LNCAP (cell line): ENCODE measurements at regions not wholly inside any gene's neighbourhood (a gene's known extent, or its start where the extent isn't known, plus 50 kb on each side); places are given as distances from the start of the nearest gene placed in this dataset.

Experiments
- TF ChIP-seq, protein P1 (sequence below): fragments of 450-650 bp; IDR thresholded peaks from 2 replicates; pipeline ENCODE4 v1.5.1; 2017; ENCODE audit warnings: mild to moderate bottlenecking

DNA sequence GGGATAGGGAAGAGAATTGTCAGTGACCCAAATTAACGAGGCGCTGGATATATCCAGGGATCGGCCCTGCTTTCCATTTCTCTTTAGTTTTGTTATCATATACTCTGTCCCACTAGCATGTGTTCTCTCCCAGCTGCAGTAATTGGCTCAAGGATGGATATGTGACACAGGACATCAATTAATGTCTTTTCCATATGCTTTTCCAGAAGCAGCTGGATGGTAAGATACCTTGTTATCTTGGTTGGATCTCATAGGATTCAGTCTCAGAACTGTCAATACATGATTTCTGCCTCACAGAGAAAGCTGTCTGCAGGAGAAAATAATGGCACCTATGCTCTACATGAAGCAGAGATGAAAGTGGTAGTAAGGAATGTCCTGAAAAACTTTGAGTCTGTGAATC, 157.1 kb upstream of the SPRY2 start:
- TF ChIP-seq, protein P1, sequence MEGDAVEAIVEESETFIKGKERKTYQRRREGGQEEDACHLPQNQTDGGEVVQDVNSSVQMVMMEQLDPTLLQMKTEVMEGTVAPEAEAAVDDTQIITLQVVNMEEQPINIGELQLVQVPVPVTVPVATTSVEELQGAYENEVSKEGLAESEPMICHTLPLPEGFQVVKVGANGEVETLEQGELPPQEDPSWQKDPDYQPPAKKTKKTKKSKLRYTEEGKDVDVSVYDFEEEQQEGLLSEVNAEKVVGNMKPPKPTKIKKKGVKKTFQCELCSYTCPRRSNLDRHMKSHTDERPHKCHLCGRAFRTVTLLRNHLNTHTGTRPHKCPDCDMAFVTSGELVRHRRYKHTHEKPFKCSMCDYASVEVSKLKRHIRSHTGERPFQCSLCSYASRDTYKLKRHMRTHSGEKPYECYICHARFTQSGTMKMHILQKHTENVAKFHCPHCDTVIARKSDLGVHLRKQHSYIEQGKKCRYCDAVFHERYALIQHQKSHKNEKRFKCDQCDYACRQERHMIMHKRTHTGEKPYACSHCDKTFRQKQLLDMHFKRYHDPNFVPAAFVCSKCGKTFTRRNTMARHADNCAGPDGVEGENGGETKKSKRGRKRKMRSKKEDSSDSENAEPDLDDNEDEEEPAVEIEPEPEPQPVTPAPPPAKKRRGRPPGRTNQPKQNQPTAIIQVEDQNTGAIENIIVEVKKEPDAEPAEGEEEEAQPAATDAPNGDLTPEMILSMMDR, result no peak

DNA sequence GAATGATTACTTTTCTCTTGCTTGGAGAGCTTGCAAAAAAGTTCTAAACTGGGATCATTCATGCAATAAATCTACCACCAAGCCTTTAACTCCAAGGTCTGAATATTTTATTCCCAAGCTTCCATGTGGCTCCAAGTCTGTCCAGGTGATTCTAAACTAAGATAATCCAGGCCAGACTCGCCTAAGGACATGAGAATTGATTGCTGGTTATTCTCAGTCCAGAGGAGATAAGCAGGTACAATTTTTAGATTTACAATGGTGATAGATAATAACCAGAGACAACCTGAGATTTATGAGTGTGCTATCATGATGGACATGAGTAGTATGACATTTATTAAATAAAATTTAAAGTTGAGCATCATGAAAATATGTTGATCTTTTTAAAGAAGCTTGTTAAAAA, 156.5 kb upstream of the SPRY2 start:
- TF ChIP-seq, protein P1, result no peak

DNA sequence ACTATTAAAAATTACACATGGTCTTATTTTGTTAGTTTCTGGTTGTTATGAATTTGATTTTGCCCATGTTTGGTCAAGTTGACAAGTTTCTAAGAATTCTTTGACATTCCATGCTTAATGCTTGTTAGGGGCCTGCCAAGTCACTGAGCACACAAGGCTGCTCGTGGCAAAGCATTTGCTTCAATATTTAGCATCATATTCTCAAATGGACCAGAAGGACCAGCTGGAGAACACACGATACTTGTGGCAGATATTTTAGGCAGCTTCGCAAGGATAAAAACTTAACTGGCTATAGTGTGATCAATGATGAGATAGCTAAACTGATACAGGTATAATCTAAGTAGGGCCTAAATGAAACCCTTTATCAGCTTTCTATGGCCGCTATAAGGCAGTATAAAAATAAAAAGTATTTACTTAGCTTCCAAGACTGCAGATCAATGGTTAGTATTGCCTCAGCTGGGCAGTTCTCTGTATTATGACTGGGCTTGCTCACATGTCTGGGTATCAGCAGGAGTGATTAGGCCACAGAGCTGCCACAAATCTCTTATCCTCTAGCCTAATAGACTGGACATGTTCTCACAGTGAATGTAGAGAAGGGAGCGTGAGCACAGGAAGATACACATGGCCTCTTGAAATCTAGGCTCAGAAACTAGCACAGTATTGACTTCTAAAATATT, 155.9 kb upstream of the SPRY2 start:
- TF ChIP-seq, protein P1, result no peak

DNA sequence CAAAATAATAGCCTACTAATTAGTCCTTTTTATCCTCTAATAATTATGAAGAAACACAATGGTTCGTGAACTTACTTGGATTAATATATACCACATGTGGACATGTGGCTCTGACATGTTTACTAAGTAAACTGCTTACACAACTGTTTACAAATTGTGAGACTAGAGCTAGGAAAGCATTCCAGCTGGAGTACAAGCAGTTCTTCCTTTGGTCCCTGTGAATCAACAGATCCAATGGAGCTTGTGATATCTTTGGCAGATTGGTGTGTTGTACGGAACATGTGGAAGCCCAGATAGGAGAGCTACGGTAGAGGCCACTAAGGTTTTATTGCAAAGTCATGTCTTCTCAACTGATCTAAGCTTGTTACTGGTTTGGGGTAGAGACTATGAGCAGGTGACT, 145.5 kb upstream of the SPRY2 start:
- TF ChIP-seq, protein P1, result no peak

DNA sequence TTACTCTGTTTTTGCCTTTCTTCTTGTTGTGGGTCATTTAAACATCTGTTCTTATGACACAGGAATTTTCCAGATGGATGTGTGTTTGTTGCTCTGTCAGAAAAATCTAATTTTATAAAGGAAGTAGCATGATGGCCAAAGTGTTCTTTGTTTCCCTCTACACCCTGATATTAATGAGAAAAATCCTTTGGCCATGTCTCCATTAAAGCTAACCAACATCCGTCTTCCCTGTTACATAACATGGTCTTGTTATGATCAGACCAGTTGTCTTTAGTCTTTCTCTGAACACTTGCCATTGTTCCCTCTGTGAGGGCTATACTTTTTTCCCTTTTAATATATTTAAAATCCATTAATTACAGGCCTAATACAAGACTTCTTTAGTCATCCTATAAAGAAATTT, 142.2 kb upstream of the SPRY2 start:
- TF ChIP-seq, protein P1, result no peak

DNA sequence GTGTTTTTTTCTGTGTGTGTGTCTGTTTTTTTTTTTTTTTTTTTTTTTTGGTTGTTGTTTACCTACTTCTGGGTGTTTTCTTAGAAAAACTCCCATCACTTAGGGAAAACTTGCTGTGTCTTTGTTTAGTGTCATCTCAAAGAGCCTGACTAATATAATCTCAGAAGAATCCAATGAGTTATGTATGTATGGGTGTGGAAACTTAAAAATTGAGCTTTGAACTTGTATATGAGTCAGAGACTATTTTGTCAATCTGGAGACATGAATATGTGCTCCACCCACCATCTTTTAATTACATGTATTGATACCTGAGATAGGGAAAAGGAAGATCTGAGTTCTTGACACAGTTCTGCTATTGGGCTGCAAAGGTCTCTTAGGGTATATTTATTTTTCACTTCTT, 140.7 kb upstream of the SPRY2 start:
- TF ChIP-seq, protein P1, result no peak

DNA sequence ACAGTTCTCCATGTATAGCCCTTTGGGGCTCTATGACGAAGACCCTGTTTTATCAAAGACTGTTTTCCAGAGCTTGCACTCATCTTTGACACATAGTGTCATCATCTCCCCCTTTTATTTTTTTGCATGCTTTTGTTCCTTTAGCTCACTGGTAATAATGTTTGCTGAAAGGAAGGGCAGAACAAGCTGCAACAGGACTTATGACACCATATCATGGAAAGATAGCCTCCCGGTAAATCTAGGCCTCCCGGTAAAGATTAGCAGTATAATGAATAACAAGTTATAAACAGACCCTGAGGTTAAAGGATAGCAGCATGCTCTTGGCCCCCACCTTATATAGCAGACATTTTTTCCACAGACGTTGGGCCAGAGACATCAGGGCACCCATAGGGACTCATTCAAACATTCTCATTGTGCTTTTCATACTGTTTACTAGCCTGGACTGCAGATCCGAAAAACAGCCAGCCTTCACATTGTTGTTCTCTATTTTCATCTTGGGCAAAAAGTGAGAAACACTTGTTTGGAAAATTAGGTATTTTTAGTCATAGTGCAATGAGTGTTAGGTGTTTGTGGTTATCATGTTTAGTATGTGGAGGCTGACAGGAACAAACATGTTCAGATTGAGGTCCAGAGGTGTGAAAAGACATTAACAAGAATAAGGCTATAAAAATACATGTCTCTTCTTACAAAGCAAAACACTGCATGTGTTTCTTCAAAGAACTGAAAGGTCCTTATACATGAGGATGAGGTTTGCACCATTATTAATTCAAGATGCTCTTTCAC, 136.9 kb upstream of the SPRY2 start:
- TF ChIP-seq, protein P1, result no peak
